H1 (cell line): ENCODE measurements at regions not wholly inside any gene's neighbourhood (a gene's known extent, or its start where the extent isn't known, plus 50 kb on each side); places are given as distances from the start of the nearest gene placed in this dataset.

Experiments used
- CTCF ChIA-PET: fragments of 300-600 bp; sonication (Branson Sonifier 250); formaldehyde crosslinking; loops from one replicate; lab custom pipeline; 2021; ENCODE audit not compliant: partially characterized antibody; lab: Charles Lee
- POLR2A ChIA-PET: fragments of 300-600 bp; sonication (Branson Sonifier 250); formaldehyde crosslinking; loops from one replicate; lab custom pipeline; 2021; ENCODE audit warnings: inconsistent platforms; ENCODE audit not compliant: partially characterized antibody; lab: Charles Lee
- DNase-seq, 2 experiments: peaks; one replicate each; pipeline versions ENCODE4 v3.0.0 to v3.0.0-alpha.2; 2010 to 2022; ENCODE audit warnings: low spot score in 2 of 2, low read depth in 1 of 2, mixed read lengths in 1 of 2
- FAIRE-seq: peaks from 2 replicates; lab custom pipeline; 2011; peaks lifted over from hg19 to GRCh38; lab: Jason Lieb, UNC
- H2AFZ ChIP-seq: 2 replicates; pipeline ENCODE4 v1.8.1; 2012; ENCODE audit warnings: low read length, inconsistent platforms
- H2AK5ac ChIP-seq: 2 replicates; pipeline ENCODE4 v1.6.1; 2013; ENCODE audit warnings: low read depth, low read length
- H2BK120ac ChIP-seq: replicated peaks from 2 replicates; pipeline ENCODE3; 2013; ENCODE audit warnings: low read depth, low read length, inconsistent platforms
- H2BK12ac ChIP-seq: 2 replicates; pipeline ENCODE4 v1.6.1; 2013; ENCODE audit warnings: low read depth, low read length
- H2BK15ac ChIP-seq: 2 replicates; pipeline ENCODE4 v1.6.1; 2013; ENCODE audit warnings: low read length
- H2BK20ac ChIP-seq: 2 replicates; pipeline ENCODE4 v1.6.1; 2013; ENCODE audit warnings: low read length
- H2BK5ac ChIP-seq: 2 replicates; pipeline ENCODE4 v1.6.1; 2013; ENCODE audit warnings: low read depth, low read length
- H3K14ac ChIP-seq: 2 replicates; pipeline ENCODE4 v1.6.1; 2013; ENCODE audit warnings: inconsistent platforms; ENCODE audit not compliant: insufficient read length
- H3K18ac ChIP-seq: 2 replicates; pipeline ENCODE4 v1.6.1; 2013; ENCODE audit warnings: low read length; ENCODE audit errors: extremely low read depth
- H3K23ac ChIP-seq: 2 replicates; pipeline ENCODE4 v1.6.1; 2013; ENCODE audit warnings: inconsistent platforms; ENCODE audit not compliant: insufficient read length
- H3K23me2 ChIP-seq: 2 replicates; pipeline ENCODE4 v1.6.1; 2013; ENCODE audit warnings: low read depth, low read length
- H3K27ac ChIP-seq: 2 replicates; pipeline ENCODE4 v1.6.1; 2011; ENCODE audit warnings: low read depth, low read length, inconsistent platforms
- H3K27me3 ChIP-seq, 4 experiments: replicated peaks in 1 of 4; 1 replicate in 1 of 4; 2 replicates in 3 of 4; pipeline versions ENCODE4 v1.6.1 to v1.8.1; 2011 to 2013; ENCODE audit warnings: low read length in 3 of 4, mild to moderate bottlenecking in 3 of 4, inconsistent platforms in 2 of 4, mixed read lengths in 2 of 4, moderate library complexity in 1 of 4; ENCODE audit not compliant: control insufficient read depth in 3 of 4, insufficient read depth in 3 of 4; ENCODE audit errors: extremely low read depth in 1 of 4
- H3K36me3 ChIP-seq, 4 experiments: 2 replicates each; pipeline versions ENCODE4 v1.6.1 to v1.8.1; 2011 to 2013; ENCODE audit warnings: mild to moderate bottlenecking in 4 of 4, low read length in 3 of 4, moderate library complexity in 2 of 4, control low read depth in 1 of 4, inconsistent platforms in 1 of 4; ENCODE audit not compliant: insufficient read depth in 4 of 4, control insufficient read depth in 2 of 4
- H3K4ac ChIP-seq: replicated peaks from 2 replicates; pipeline ENCODE3; 2013; ENCODE audit warnings: low read length, low read depth, mixed read lengths, inconsistent platforms; ENCODE audit not compliant: insufficient read length
- H3K4me1 ChIP-seq, 4 experiments: replicated peaks in 1 of 4; 1 replicate in 1 of 4; 2 replicates in 3 of 4; pipeline versions ENCODE4 v1.6.1 to v1.8.1; 2011 to 2013; ENCODE audit warnings: low read length in 3 of 4, inconsistent platforms in 2 of 4, mixed read lengths in 1 of 4; ENCODE audit not compliant: insufficient read depth in 4 of 4, control insufficient read depth in 3 of 4
- H3K4me2 ChIP-seq, 2 experiments: 2 replicates each; pipeline versions ENCODE4 v1.6.1 to v1.8.1; 2011 to 2013; ENCODE audit warnings: low read depth in 2 of 2, low read length in 2 of 2, control low read depth in 1 of 2, inconsistent platforms in 1 of 2, mild to moderate bottlenecking in 1 of 2; ENCODE audit not compliant: insufficient read depth in 1 of 2
- H3K4me3 ChIP-seq, 4 experiments: fragments of 200-600, 300-600 bp in 1 of 4; sonication (generic), shearing (Covaris generic), sonication (Bioruptor Twin) in 1 of 4; 2 replicates each; pipeline versions ENCODE4 v1.5.1 to v1.8.1; 2011 to 2016; ENCODE audit warnings: low read length in 4 of 4, low read depth in 3 of 4, control low read depth in 2 of 4, inconsistent platforms in 2 of 4, mild to moderate bottlenecking in 2 of 4, mixed read lengths in 1 of 4, moderate library complexity in 1 of 4; ENCODE audit not compliant: insufficient read depth in 2 of 4; ENCODE audit errors: extremely low read depth in 1 of 4
- H3K56ac ChIP-seq: replicated peaks from 2 replicates; pipeline ENCODE3; 2013; ENCODE audit warnings: low read depth, mild to moderate bottlenecking, mixed read lengths, low read length, inconsistent platforms; ENCODE audit not compliant: insufficient read length
- H3K79me1 ChIP-seq: 2 replicates; pipeline ENCODE4 v1.6.1; 2013; ENCODE audit warnings: low read depth, low read length, control low read depth
- H3K79me2 ChIP-seq, 2 experiments: 2 replicates each; pipeline versions ENCODE4 v1.6.1 to v1.8.1; 2012 to 2013; ENCODE audit warnings: low read length in 2 of 2, mild to moderate bottlenecking in 2 of 2, inconsistent platforms in 1 of 2; ENCODE audit not compliant: insufficient read depth in 2 of 2, control insufficient read depth in 1 of 2
- H3K9ac ChIP-seq, 4 experiments: replicated peaks in 1 of 4; 1 replicate in 1 of 4; 2 replicates in 3 of 4; pipeline versions ENCODE4 v1.6.1 to v1.8.1; 2011 to 2013; ENCODE audit warnings: low read depth in 3 of 4, low read length in 3 of 4, control low read depth in 2 of 4, mild to moderate bottlenecking in 2 of 4, moderate library complexity in 2 of 4, inconsistent platforms in 1 of 4; ENCODE audit errors: extremely low read depth in 1 of 4
- H3K9me3 ChIP-seq, 2 experiments: 2 replicates each; pipeline versions ENCODE4 v1.6.1 to v1.8.1; 2012 to 2013; ENCODE audit warnings: mild to moderate bottlenecking in 2 of 2, moderate library complexity in 2 of 2, control low read depth in 1 of 2, inconsistent platforms in 1 of 2, low read depth in 1 of 2, low read length in 1 of 2, mixed read lengths in 1 of 2; ENCODE audit not compliant: insufficient read depth in 2 of 2
- H4K20me1 ChIP-seq, 2 experiments: replicated peaks in 1 of 2; 2 replicates each; pipeline versions ENCODE3 to v1.8.1; 2011 to 2013; ENCODE audit warnings: inconsistent platforms in 2 of 2, low read length in 2 of 2, mild to moderate bottlenecking in 1 of 2; ENCODE audit not compliant: insufficient read depth in 2 of 2, control insufficient read depth in 1 of 2
- H4K5ac ChIP-seq: 2 replicates; pipeline ENCODE4 v1.6.1; 2013; ENCODE audit warnings: low read length, low read depth, mixed read lengths, inconsistent platforms; ENCODE audit not compliant: insufficient read length
- H4K8ac ChIP-seq: 2 replicates; pipeline ENCODE4 v1.8.0; 2013; ENCODE audit warnings: mild to moderate bottlenecking, moderate library complexity, low read length, inconsistent platforms; ENCODE audit not compliant: insufficient read depth; ENCODE audit errors: extremely low read depth
- H4K91ac ChIP-seq: replicated peaks from 2 replicates; pipeline ENCODE3; 2013; ENCODE audit warnings: low read length, mixed read lengths, inconsistent platforms; ENCODE audit not compliant: insufficient read length
- MAFK ChIP-seq: IDR thresholded peaks from 2 replicates; pipeline ENCODE4 v1.6.1; 2012; ENCODE audit warnings: low read depth, mild to moderate bottlenecking, improper control_type of control experiment, low read length
- SAP30 ChIP-seq: fragments of 300-600 bp; sonication (generic); IDR thresholded peaks from 2 replicates; pipeline ENCODE4 v1.7.1; 2012; ENCODE audit warnings: low read length, moderate library complexity, mild to moderate bottlenecking, inconsistent platforms; ENCODE audit not compliant: insufficient read depth, insufficient replicate concordance
- YY1 ChIP-seq: IDR thresholded peaks from 2 replicates; pipeline ENCODE4 v1.6.1; 2011; ENCODE audit warnings: low read depth, mild to moderate bottlenecking, low read length
- WGBS, 2 experiments: shearing (Covaris generic) in 1 of 2; methylation state at CpG; one replicate each; pipeline versions ENCODE4 v1.1.6 to v1.1.7; 2013 to 2015; ENCODE audit warnings: low lambda C conversion rate in 2 of 2, mixed read lengths in 2 of 2, inconsistent platforms in 1 of 2, low coverage in 1 of 2, missing lambda C conversion rate in 1 of 2; ENCODE audit not compliant: insufficient replicate concordance in 2 of 2, insufficient coverage in 1 of 2, insufficient read length in 1 of 2; ENCODE audit errors: extremely low coverage in 1 of 2, missing lambda C conversion rate in 1 of 2; 5-methylcytosine and 5-hydroxymethylcytosine counted together

GRCh38 chr1:194534784-194535183, 1348.4 kb upstream of the B3GALT2 start:
- no peak overlapping the region for H3K23ac ChIP-seq
- 0 out of 2 replicates have a peak overlapping the region, but pooled peaks have one; percentile 1 for H2AFZ ChIP-seq
- H4K91ac ChIP-seq: no peak overlapping the region
- no peak overlapping the region for H3K56ac ChIP-seq
- no peak overlapping the region for H3K14ac ChIP-seq
- no peak overlapping the region for H3K9ac ChIP-seq
- no peak overlapping the region; the same call in 1 of the 2 replicates for H2BK20ac ChIP-seq
- peaks cover 0 to 8% (median 2%) of the 10 kb centered on the region in 4 experiments; a peak in 4 of 7 replicates for H3K4me1 ChIP-seq
- H3K27ac ChIP-seq: no peak overlapping the region
- H3K23me2 ChIP-seq: no peaks in the 10 kb centered on the region
- no peak overlapping the region for H2BK15ac ChIP-seq
- H2AK5ac ChIP-seq: no peak overlapping the region
- peak overlapping the region; percentile 53; the same call in 1 of the 2 replicates for H2BK12ac ChIP-seq
- ChIA-PET CTCF (interaction anchor here (0.6 to 1.5 kb wide), 3 partner anchors 13 to 1127 kb away, joined by 3 read pairs; no protein-coding TSS in a partner anchor), POLR2A (no interaction called here)
- H3K79me1 ChIP-seq: no peaks in the 10 kb centered on the region
- no peak overlapping the region for H3K18ac ChIP-seq
- H3K4me2 ChIP-seq: no peak overlapping the region
- TF ChIP-seq SAP30 (no peak), YY1 (0 out of 2 replicates have a peak, but pooled peaks have one; percentile 24), MAFK (no peak)
- TF ChIP-seq, all 59 proteins: peak for 1
- Histone ChIP-seq H3K9me3 (no peaks in the 10 kb centered on the region), H3K79me2 (no peaks in the 10 kb centered on the region), H3K4me3 (no peak overlapping the region), H2BK120ac (no peak overlapping the region), H4K20me1 (no peaks in the 10 kb centered on the region), H3K36me3 (no peaks in the 10 kb centered on the region), H2BK5ac (no peak overlapping the region), H3K4ac (peak overlapping the region; percentile 89), H3K27me3 (no peaks in the 10 kb centered on the region), H4K5ac (no peak overlapping the region), H4K8ac (0 out of 2 replicates have a peak overlapping the region, but pooled peaks have one; percentile 28)
- FAIRE-seq (no peak), DNase-seq (no peak)
- 76% methylated on average over 6 of the region's 6 CpGs; no CpG with 5 or more reads in 1 of the 2 experiments for WGBS, 2 experiments
